GM12873 (cell line): ENCODE measurements at regions not wholly inside any gene's neighbourhood (a gene's known extent, or its start where the extent isn't known, plus 50 kb on each side); places are given as distances from the start of the nearest gene placed in this dataset.

Experiments used
- TF ChIP-seq, protein P1 (sequence below): IDR thresholded peaks from 2 replicates; pipeline ENCODE4 v1.5.1; 2012; ENCODE audit warnings: low read depth, mild to moderate bottlenecking, moderate library complexity, low read length, control low read depth; ENCODE audit not compliant: insufficient read depth; ENCODE audit errors: missing control alignments

DNA sequence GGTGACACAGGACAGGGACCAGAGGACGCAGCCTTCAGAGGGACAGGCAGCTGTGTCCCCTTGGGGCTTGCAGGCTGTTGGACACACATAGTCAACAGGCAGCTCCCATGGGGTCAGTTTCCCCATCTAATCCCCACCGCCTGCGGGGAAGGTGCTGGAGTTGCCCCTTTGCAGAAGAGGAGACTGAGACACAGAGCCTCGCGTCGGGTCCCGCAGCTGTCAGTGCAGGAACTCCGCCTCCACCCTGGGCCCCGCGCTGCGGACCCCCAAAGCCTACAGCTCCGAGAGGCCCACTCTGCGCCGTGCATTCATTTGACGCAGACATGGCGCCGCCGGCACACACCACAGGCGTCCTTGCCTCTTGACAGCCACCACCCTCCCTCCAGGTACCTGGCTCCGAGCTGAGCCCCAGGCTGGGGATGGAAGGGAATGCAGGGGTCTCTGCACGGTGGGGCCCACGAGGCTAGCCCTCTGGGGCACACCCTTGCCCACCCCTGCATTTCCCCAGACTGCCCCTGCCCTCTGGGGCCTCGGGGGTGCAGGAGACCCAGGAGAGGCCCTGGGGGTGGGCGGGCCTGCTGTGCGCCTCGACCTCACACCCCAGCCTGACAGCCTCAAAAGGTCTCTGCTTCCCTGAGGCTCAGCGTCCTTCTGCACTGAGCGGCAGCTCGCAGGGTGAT, 88.5 kb upstream of the ACTRT2 start:
- TF ChIP-seq, protein P1, sequence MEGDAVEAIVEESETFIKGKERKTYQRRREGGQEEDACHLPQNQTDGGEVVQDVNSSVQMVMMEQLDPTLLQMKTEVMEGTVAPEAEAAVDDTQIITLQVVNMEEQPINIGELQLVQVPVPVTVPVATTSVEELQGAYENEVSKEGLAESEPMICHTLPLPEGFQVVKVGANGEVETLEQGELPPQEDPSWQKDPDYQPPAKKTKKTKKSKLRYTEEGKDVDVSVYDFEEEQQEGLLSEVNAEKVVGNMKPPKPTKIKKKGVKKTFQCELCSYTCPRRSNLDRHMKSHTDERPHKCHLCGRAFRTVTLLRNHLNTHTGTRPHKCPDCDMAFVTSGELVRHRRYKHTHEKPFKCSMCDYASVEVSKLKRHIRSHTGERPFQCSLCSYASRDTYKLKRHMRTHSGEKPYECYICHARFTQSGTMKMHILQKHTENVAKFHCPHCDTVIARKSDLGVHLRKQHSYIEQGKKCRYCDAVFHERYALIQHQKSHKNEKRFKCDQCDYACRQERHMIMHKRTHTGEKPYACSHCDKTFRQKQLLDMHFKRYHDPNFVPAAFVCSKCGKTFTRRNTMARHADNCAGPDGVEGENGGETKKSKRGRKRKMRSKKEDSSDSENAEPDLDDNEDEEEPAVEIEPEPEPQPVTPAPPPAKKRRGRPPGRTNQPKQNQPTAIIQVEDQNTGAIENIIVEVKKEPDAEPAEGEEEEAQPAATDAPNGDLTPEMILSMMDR = no peak

DNA sequence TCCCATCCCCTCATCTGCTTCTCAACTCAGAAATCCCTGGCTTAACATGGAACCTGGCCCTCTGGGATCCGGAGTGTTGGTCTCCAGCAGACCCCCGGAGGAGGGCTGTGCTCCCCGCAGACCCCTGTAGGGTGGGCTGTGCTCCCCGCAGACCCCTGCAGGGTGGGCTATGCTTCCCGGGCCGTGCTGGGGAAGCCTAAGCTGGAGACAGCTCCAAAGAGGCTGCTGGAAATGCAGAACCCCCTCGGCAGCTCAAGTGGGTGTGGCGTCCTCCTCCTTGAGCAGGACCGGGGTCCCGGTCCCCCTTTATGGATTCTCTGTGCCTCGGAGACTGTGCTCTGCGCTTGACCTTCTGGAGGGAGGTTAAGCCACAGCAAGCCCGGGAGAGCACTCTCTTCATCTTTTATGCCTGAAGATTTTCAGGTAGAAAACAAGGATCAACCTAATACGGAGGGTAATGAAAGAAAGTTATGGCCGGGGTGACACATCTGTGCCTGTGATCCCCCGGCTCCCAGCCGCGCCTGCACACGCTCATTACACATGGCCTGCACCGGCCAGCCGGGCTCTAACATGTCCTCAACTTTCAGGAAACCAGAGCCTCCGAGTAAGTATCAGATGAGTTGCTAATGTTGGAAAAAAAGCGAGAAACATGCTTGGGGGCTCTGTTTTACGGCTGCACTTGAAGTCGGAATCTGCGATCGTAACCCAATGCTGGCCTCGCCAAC, 87.7 kb upstream of the ACTRT2 start:
- TF ChIP-seq, protein P1 = no peak

DNA sequence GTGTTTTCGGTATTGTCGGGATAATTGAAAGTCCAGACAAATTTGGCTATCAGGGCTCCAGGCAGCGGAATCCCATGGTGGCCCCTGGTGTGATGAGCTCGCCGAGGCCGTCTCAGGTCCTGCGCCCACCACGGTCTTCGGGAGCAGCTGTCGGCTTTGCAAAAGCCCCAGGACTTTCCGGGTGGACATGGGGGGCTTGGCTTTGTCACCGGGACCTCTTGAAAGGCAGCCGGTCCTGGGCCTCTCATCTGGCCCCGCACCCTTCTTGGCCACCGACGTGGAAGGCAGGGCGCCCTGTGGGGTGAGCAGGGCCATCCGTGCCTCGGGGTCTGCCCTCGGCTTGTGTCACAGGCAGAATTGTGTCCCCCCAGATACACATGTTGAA, 87.1 kb upstream of the ACTRT2 start:
- TF ChIP-seq, protein P1 = no peak

DNA sequence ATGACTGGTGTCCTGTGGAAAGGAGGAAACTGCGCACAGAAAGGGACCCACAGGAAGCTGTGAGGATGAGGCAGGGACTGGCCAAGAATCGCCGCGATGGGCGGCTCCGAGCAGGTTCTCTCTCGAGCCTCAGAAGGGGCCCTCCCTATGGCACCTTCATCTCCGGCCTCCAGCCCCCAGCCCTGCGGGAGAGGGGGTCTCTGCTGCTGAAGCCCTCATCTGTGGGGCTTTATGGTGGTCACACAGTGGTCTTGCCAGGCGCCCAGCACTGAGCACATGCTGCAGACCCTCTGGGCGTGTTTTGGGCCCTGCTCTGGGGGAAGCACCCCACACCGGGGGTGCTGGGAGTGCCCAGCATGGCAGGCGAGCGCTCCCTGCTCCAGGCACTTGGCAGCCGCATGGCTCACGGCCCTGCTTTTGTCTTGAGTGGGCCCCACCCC, 86.6 kb upstream of the ACTRT2 start:
- TF ChIP-seq, protein P1 = no peak

DNA sequence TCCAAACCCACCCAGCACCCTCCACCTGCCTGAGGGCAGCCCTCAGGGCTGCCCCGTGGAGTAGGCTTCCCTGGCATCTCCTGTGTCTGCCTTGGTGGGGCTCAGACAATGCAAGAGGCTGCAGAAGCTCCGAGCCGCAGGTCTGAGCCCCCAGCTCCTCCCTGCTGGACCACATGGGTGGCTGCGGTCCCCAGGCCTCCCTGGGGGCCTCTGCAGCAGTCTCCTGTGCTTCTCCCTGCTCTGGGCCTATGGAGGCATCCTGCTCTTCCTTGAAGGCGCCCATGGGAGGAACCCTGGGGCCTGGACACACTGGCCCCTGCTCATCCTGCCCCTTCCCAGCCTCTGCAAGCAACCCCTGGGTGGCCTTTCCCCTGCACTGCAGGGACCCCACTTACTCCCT, 86.1 kb upstream of the ACTRT2 start:
- TF ChIP-seq, protein P1 = no peak

DNA sequence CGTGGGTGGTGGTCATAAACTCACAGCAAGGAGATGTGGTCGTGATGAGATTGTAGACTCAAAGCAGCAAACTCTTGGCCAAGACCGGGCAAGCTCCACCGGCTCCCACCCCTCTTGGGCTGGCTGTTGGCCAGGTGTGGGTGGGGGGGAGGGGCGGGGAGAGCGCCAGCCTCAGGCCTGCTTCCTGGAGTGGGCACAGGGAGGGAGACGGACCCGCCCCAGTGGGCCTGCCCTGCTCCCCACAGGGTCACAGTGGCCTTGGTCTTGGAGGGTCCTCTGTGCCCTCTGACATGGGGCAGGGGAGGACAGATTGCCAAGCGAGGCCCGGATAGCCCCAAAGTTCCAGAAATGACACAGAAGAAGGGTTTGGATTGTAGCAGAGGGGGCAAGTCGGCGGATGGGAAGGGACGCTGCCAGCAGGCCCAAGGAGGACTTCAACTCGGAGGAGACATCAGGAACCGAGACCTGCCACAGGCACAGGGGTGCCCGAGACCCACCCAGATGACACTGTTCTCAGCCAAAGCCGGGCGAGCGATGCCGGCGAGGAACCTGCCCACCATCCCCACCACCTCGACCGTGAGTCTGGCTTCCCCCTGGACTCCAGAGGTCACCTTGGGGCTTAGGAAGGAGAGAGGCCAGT, 85.4 kb upstream of the ACTRT2 start:
- TF ChIP-seq, protein P1 = no peak
